T-helper 17 cell (primary cell): ENCODE measurements at regions not wholly inside any gene's neighbourhood (a gene's known extent, or its start where the extent isn't known, plus 50 kb on each side); places are given as distances from the start of the nearest gene placed in this dataset.

ENCODE experiments used
- ATAC-seq: fragments of 150-1000 bp; cut with Tn5 transposase; 2 replicates; pipeline ENCODE4 v1.10.0; 2021; ENCODE audit warnings: mild to moderate bottlenecking, moderate library complexity
- DNase-seq, 3 donors: peaks; one replicate each; pipeline versions ENCODE4 v3.0.0 to v3.0.0-alpha.2; 2020 to 2021
- H3K9me3 ChIP-seq: one replicate; pipeline ENCODE4 v1.7.0; 2013; ENCODE audit warnings: low read length, mild to moderate bottlenecking; ENCODE audit not compliant: control insufficient read depth, poor library complexity, severe bottlenecking
- H3K27ac Mint-ChIP-seq: one replicate; pipeline ENCODE4 v1.8.0; 2022; ENCODE audit warnings: mild to moderate bottlenecking, moderate library complexity, mixed read lengths
- H3K27me3 Mint-ChIP-seq: one replicate; pipeline ENCODE4 v1.8.0; 2022; ENCODE audit warnings: mixed read lengths
- H3K36me3 Mint-ChIP-seq: one replicate; pipeline ENCODE4 v1.8.0; 2022; ENCODE audit warnings: low read depth, mixed read lengths
- H3K4me1 Mint-ChIP-seq: one replicate; pipeline ENCODE4 v1.8.0; 2022; ENCODE audit warnings: mild to moderate bottlenecking, mixed read lengths
- H3K4me3 Mint-ChIP-seq: one replicate; pipeline ENCODE4 v1.8.0; 2022; ENCODE audit warnings: mild to moderate bottlenecking, moderate library complexity, mixed read lengths

DNA sequence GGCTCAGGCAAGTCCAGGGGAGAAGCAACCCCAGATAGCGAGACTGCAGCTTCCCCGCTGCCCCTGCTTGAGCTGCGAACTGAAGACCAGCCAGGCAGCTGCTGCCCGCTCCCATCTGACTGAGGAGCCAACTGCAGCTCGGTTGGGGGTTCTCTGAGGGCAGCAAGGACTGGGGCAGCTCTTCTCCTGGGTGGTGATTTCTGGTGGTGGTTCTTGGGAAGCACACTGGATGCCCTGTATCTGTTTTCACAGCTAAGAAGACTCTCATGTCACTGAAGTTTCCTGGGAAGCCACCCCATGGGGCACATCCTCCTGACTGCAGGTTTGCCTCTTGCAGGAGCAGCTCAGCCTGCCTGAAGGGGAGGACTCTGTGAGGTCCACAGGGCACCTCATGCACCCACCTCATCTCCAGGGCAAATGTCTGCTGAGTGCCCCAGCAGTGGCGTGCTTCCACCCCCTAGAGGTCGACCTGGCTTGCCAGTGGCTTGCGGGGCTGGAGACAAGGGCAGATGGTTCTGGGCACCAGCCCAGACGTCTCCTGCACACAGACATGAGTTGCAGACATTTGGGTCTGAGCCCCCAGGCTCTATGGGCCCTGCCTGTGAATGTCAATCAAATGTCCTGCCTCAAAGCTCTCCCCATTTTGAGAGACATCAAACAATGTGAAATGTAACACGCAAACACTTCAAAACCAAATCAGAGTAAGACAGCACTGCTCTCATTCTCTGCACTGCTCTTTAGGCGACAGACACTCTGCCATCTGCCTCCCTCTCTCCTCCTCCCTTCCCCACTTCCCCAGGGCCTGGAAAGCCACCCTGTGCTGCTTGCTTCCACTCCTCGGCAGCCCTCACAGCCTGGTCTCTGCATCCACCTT, 800.9 kb downstream of the BRD1 start:
- Mint-ChIP-seq H3K4me1 (peaks cover 7% of the 10 kb centered on the region), H3K27me3 (peaks cover 38% of the 10 kb centered on the region)
- ATAC-seq = no peak

DNA sequence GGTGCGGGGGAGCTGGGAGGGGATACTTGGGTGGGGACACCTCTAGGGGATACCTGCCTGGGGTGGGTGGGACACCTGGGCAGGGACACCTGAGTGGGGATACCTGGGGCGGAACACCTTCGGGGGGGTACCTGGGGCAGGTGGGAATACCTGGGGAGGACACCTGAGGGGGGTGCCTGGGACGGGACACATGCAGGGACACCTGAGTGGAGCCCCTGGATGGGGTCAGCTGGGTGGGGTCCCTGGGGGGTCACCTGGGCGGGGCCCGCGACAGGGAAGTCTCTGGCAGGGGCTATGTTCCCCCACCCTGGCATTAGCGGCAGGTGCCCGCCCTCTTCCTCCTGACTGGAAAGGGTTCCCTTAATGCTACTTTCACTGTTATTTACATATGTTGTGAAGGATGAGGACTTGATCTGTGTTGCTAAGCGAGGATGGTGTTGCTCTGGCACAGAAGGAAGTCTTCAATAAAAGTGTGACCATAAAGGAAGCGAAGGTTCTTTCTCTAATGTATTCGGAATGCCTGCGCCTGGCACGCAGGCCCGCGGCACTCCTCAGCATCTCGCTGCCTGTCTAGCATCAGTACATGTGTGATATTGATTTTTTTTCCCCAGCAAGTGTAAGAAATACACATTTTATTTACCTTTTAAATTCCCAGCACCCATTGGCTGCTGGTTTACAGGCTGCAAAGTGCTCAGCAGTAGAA, 801.7 kb downstream of the BRD1 start:
- Mint-ChIP-seq H3K27me3 (peaks cover 34% of the 10 kb centered on the region), H3K27ac (no peak overlapping the region), H3K36me3 (no peaks in the 10 kb centered on the region), H3K4me1 (peaks cover 7% of the 10 kb centered on the region), H3K4me3 (no peak overlapping the region)
- no peaks in the 10 kb centered on the region for H3K9me3 ChIP-seq
- no peak for ATAC-seq
- no peak for DNase-seq

More for the DNA sequence above, 800.9 kb downstream of the BRD1 start:
- H3K4me3 Mint-ChIP-seq = no peak overlapping the region
- no peak for DNase-seq
- no peaks in the 10 kb centered on the region for H3K9me3 ChIP-seq
- no peaks in the 10 kb centered on the region for H3K36me3 Mint-ChIP-seq
- H3K27ac Mint-ChIP-seq = no peak overlapping the region

DNA sequence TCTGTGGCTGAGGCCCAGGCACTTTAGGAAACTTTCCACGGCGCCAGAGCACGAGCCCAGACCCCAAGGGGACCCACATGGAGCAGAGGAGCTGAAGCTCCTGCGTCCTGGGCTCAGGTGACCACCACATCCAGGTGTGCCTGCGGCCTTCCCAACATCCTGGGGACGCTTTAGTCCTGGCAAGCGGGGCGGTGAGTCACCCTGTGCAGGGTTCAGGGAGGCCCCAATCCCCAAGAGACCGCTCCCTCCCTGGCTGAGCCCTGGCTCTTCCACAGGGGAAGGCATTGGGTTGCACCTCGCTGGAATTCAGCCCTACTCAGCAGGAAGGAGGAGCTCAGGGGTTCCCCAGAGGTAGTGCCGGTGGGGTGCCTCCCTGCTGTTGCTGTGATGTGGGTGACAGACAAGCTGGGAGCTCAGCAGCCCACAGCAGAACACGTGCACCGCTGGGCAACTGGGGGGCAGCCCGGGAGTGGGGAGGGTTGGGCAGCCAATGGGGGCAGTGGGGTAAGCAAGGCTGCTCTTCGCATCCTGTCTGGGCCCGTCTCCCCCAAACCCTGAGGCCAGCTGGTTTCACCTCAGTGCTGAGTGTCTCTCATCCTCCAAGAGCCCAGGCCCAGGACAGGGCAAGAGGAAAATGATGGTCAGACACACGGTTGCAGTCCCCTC, 802.8 kb downstream of the BRD1 start:
- DNase-seq (no peak), ATAC-seq (no peak)
- no peak overlapping the region for H3K4me3 Mint-ChIP-seq
- no peaks in the 10 kb centered on the region for H3K36me3 Mint-ChIP-seq
- H3K9me3 ChIP-seq = no peaks in the 10 kb centered on the region
- no peak overlapping the region for H3K27ac Mint-ChIP-seq
- peaks cover 32% of the 10 kb centered on the region for H3K27me3 Mint-ChIP-seq
- H3K4me1 Mint-ChIP-seq = peaks cover 7% of the 10 kb centered on the region

DNA sequence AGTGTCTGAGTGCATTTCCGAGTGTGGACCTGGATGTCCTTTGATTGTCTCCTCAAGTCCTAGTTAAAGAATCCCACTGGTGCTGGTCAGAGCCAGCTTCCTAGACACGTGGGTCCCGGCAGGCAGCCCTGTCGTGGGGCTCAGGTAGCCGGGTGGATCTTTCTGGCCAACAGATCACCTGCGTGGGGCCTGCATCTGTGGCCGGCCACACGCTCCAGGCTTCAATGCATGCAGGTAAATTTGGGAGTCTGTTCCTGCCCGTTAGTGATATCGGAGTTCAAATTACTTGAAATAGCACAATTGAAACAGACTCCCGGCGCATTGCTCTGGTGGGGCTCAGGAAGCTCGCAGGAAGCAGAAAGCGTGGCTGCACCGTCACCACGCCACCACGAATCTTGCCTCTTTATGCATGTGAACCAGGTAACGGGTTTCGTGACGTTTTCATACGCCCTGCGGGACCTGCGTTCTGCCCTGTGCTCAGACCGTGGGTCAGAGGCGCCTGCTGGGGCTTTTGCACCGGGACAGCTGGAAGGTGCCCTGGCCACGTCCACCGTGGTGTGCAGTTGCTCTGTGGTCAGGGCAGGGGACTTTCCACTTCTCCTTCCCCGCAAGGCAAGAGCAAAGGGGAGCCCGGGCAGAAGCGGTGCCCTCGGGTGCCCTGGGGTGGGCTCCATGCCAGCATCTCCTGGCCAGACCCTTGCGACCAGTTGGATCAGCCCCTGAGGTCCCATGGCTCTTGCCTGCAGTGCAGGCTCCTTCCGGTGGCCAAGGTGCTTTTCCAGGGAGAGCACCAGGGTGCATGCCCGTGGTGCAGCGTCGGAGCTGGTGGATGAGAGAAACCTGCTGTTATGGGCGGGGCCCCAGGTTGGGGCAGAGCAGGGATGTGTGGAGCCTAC, 803.5 kb downstream of the BRD1 start:
- Mint-ChIP-seq H3K4me3 (no peak overlapping the region), H3K4me1 (peaks cover 7% of the 10 kb centered on the region), H3K36me3 (no peaks in the 10 kb centered on the region), H3K27ac (no peak overlapping the region), H3K27me3 (peaks cover 33% of the 10 kb centered on the region)
- no peak for DNase-seq
- no peaks in the 10 kb centered on the region for H3K9me3 ChIP-seq
- ATAC-seq = no peak

DNA sequence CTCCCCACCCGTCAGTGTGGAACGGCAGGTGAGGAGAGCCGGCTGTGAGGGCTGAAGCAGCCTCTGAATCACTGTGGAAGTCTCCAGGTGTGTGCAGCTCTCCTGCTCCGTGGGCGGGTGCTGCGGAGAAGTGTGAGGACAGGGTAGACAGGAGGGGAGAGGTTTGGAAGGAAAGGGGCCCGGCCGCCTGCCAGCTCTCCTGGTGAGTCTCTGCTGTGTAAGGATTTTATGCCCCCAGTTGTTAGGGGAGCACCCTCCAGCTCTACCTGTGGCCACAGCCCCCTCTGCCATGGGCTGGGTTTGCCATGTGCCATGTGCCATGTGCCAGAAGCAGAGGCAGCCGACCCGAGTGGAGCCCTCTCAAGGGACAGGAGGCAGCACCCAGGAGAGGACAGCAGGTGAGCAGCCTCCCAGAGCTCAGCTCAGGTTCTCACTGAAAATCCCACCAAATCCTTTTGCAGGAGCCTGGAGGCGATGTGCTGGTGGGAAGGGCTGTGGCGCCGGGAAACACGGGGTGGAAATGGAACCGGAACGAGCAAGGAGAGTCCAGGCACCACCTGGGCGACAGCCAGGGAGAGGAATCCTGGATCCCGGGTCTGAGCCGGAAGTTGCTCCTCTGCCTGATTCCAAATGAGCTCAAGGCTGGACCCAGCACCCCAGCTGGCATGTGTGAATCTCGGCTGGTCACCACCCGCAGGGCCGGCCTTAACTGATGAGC, 804.4 kb downstream of the BRD1 start:
- Mint-ChIP-seq H3K4me1 (peaks cover 4% of the 10 kb centered on the region), H3K27ac (no peak overlapping the region), H3K36me3 (no peaks in the 10 kb centered on the region), H3K4me3 (no peak overlapping the region), H3K27me3 (peaks cover 33% of the 10 kb centered on the region)
- no peak for DNase-seq
- ATAC-seq = no peak
- H3K9me3 ChIP-seq = no peaks in the 10 kb centered on the region

DNA sequence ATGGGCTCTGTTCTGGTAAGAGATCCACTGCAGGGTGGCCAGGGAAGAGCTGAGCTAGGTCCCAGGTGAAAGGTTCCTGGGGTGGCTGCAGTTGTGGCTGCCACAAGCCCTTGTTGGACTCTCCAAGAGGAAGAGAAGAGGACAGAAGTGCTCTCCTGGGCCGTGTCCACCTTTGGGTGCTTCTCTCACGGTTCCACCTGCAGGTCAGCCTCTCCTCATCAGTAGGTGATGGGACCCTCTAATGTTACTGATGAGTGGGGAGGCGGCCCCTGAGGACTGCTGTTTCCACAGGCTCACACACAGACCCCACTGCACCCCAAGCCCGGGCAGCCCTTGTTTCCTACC, 804.9 kb downstream of the BRD1 start:
- no peaks in the 10 kb centered on the region for H3K36me3 Mint-ChIP-seq
- ATAC-seq = no peak
- no peak for DNase-seq
- no peaks in the 10 kb centered on the region for H3K9me3 ChIP-seq
- H3K4me1 Mint-ChIP-seq = peaks cover 4% of the 10 kb centered on the region
- H3K27ac Mint-ChIP-seq = no peak overlapping the region
- H3K27me3 Mint-ChIP-seq = peaks cover 33% of the 10 kb centered on the region
- no peak overlapping the region for H3K4me3 Mint-ChIP-seq

DNA sequence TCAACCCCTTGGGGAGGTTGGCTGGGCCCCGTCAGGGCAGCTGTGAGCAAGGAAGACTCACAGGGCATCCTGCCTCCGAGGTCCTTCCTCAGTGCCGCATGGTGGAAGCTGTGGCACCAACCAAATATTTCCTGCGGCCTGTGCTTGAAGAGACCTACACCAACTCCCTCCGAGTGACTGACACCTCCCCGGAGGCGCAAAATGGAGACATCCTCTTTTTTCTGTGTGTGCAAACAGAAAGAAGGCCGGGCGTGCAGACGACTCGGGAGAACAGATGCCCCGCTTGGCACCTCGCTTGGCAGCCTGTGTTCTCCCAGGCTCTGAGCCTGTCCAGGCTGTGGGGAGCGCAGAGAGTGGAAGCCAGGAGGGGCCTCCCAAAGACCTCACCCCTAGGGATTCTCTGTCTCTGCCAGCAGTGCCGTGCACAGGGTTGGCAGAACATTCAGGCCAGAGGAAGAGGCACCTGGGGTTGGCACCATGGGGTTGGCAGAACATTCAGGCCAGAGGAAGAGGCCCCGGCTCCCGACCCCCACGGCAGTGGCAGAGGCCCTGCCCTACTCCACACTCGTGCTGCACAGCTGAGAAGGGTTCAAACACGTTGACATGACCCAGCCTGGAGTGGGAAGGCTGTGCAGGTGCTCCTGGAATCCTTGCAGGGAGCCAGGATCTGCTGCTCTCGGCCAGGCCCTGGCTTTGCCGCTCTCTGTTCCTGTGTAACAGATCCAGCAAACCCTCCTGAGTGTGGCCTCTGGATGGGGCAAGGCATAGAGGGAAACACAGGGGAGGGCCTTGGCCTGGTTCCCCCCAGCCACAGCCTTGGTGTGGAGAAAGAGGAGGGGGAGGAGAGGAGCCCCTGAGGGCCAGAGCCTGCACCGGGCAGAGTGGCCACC, 805.5 kb downstream of the BRD1 start:
- Mint-ChIP-seq H3K27ac (no peak overlapping the region), H3K4me1 (no peaks in the 10 kb centered on the region), H3K27me3 (peaks cover 27% of the 10 kb centered on the region), H3K36me3 (no peaks in the 10 kb centered on the region), H3K4me3 (no peak overlapping the region)
- no peak for DNase-seq
- ATAC-seq = no peak
- no peaks in the 10 kb centered on the region for H3K9me3 ChIP-seq

DNA sequence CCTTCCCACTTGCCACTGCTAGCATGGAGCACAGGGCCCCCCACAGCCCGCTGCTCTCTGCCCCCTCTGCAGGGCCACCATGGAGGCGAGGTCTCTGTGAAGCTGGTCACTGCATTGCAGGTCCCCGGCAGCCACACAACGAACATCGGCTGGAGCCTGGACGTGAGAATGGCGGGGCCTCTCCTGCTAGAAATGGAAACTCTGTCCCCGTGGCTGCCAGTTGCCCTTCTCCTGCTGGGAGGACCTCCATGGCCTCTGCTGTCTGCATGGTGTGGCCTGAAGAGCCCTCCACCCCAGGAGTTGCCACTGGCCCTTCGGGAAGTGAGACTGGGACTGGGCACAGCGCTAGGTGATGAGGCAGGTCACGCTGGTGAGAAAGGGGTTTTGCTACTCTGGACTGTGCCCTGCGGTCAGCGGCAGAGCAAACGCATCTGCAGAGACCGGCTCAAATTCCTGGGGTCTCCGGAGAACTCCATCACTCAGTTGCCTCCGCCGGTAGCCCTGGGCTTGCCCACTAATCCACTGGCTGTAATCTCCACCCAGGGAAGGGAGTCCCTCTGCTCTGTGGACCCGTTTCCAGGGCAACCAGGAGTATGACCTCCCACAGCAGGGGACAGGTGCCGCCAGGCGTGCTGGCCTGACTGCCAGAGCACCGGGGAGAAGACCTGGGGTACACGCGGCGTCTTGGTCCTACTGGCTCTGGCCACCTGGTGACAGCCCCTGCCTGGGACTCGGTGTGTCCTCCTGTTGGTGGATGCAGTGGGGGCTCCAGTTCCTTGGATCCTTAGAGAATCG, 806.3 kb downstream of the BRD1 start:
- DNase-seq (no peak), ATAC-seq (no peak)
- Mint-ChIP-seq H3K27me3 (peaks cover 20% of the 10 kb centered on the region), H3K27ac (no peak overlapping the region), H3K4me3 (no peak overlapping the region), H3K4me1 (no peaks in the 10 kb centered on the region), H3K36me3 (no peaks in the 10 kb centered on the region)
- H3K9me3 ChIP-seq = no peaks in the 10 kb centered on the region

DNA sequence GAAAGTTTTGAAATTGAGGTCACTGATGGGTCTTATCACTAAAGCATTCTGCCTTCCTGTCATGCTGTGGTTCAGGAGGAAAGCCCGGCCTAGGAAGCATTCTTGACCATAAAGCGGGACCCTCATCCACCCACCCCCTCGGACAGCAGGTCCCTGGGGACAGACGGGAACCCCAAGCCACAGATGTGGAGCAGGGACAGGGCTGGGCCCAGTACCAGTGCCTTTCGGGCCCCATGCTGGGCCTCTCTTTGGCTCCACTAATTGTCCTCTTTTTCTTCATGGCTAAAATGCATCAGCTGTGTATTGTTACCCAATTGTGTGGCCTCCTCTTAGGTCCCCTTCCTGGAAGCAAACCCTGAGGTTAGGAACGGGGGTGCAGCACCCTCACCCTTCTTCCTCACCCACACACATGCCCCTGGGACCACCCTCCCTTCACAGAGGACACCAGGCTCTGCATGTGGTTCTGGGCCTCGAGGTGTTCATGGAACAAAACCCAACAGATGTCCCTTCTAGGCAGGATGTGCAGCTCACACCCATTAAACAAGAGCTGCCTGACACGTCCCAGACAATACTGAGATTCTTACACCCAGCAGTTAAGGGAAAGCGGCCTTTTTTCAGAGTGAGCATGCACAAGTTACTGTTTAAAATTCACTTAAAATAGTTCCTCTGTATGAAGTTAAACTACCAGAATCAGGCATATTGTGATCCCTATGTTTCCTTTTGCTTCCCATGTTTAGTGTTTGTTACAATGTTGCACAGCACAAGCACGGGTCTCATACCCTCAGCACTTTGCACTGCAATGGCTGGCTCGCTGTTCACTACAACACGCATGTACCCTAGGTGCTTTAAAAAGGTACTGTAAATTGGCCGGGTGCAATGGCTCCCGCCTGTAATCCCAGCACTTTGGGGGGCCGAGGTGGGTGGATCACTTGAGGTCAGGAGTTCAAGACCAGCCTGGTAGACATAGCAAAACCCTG, 807.6 kb downstream of the BRD1 start:
- H3K27ac Mint-ChIP-seq = no peak overlapping the region
- H3K36me3 Mint-ChIP-seq = no peaks in the 10 kb centered on the region
- no peaks in the 10 kb centered on the region for H3K9me3 ChIP-seq
- peaks cover 20% of the 10 kb centered on the region for H3K27me3 Mint-ChIP-seq
- ATAC-seq (no peak), DNase-seq (no peak)
- no peak overlapping the region for H3K4me3 Mint-ChIP-seq
- no peaks in the 10 kb centered on the region for H3K4me1 Mint-ChIP-seq

DNA sequence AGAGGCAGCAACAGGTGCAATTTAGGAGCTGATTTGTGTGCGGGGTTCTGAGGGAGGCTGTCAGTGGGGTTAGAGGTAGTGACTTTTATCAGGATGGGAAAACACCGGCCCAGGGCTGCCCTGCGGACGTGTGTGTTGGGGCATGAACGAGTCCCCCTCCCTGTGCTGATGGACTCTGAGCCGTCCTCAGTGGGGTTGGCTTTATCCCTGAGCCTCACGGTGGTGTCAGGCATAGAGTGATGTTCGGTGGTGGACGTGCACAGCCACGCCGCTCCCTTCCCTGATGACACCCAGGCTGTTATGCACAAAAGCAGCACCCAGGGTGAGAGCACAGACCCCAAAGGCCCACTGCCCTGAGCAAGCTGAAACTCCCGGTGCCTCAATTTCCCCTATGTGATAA, 809.1 kb downstream of the BRD1 start:
- no peaks in the 10 kb centered on the region for H3K36me3 Mint-ChIP-seq
- H3K9me3 ChIP-seq = no peaks in the 10 kb centered on the region
- DNase-seq (no peak), ATAC-seq (no peak)
- H3K27me3 Mint-ChIP-seq = peaks cover 13% of the 10 kb centered on the region
- H3K27ac Mint-ChIP-seq = no peak overlapping the region
- H3K4me3 Mint-ChIP-seq = no peak overlapping the region
- H3K4me1 Mint-ChIP-seq = no peaks in the 10 kb centered on the region
